NCI-H1436 (cell line): ENCODE measurements at regions not wholly inside any gene's neighbourhood (a gene's known extent, or its start where the extent isn't known, plus 50 kb on each side); places are given as distances from the start of the nearest gene placed in this dataset.
"Not testable (repeated sequence)": the region's sequence is repeated elsewhere in the genome, so short reads cannot be mapped to it uniquely, and the experiment has no call there.

ENCODE experiments used
- DNase-seq: peaks from one replicate; lab custom pipeline; 2025; lab: John Stamatoyannopoulos, UW

GRCh38 chr6:106745824-106746582 is 116.6 kb downstream of the QRSL1 start:
- DNase-seq, result peak; percentile 74

GRCh38 chr6:106745197-106745770 is 115.9 kb downstream of the QRSL1 start:
- DNase-seq, result no peak

- no peak for DNase-seq
Observed at GRCh38 chr6:106744781-106745180, 115.4 kb downstream of the QRSL1 start.

- not testable (repeated sequence) for DNase-seq
Observed at GRCh38 chr6:106744029-106744428, 114.7 kb downstream of the QRSL1 start.

- peak; percentile 7 for DNase-seq
Observed at GRCh38 chr6:106743612-106744011, 114.2 kb downstream of the QRSL1 start.

- no peak for DNase-seq
Observed at GRCh38 chr6:106740287-106740686, 110.9 kb downstream of the QRSL1 start.

- no peak for DNase-seq
Observed at GRCh38 chr6:106739387-106739786, 110.0 kb downstream of the QRSL1 start.

GRCh38 chr6:106736502-106736901 is 107.1 kb downstream of the QRSL1 start:
- no peak for DNase-seq

- DNase-seq, result no peak
Observed at GRCh38 chr6:106735828-106736227, 106.5 kb downstream of the QRSL1 start.

- no peak for DNase-seq
Observed at GRCh38 chr6:106735136-106735633, 105.8 kb downstream of the QRSL1 start.

- no peak for DNase-seq
Observed at GRCh38 chr6:106733386-106733785, 104.0 kb downstream of the QRSL1 start.

- DNase-seq, result no peak
Observed at GRCh38 chr6:106732376-106732940, 103.1 kb downstream of the QRSL1 start.

- DNase-seq, result no peak
Observed at GRCh38 chr6:106731843-106732160, 102.4 kb downstream of the QRSL1 start.

GRCh38 chr6:106731144-106731842 is 101.9 kb downstream of the QRSL1 start:
- DNase-seq, result no peak

- no peak for DNase-seq
Observed at GRCh38 chr6:106730718-106731117, 101.3 kb downstream of the QRSL1 start.

GRCh38 chr6:106730264-106730663 is 100.9 kb downstream of the QRSL1 start:
- no peak for DNase-seq

GRCh38 chr6:106729841-106730240 is 100.5 kb downstream of the QRSL1 start:
- no peak for DNase-seq

GRCh38 chr6:106728296-106728870 is 99.0 kb downstream of the QRSL1 start:
- no peak for DNase-seq

- no peak for DNase-seq
Observed at GRCh38 chr6:106727480-106728149, 98.2 kb downstream of the QRSL1 start.

GRCh38 chr6:106724848-106725247 is 95.5 kb downstream of the QRSL1 start:
- no peak for DNase-seq

- no peak for DNase-seq
Observed at GRCh38 chr6:106724337-106724736, 95.0 kb downstream of the QRSL1 start.

- not testable (repeated sequence) for DNase-seq
Observed at GRCh38 chr6:106723419-106723818, 94.0 kb downstream of the QRSL1 start.
